ENCODE measurements at regions not wholly inside any gene's neighbourhood (a gene's known extent, or its start where the extent isn't known, plus 50 kb on each side); places are given as distances from the start of the nearest gene placed in this dataset.

DNA sequence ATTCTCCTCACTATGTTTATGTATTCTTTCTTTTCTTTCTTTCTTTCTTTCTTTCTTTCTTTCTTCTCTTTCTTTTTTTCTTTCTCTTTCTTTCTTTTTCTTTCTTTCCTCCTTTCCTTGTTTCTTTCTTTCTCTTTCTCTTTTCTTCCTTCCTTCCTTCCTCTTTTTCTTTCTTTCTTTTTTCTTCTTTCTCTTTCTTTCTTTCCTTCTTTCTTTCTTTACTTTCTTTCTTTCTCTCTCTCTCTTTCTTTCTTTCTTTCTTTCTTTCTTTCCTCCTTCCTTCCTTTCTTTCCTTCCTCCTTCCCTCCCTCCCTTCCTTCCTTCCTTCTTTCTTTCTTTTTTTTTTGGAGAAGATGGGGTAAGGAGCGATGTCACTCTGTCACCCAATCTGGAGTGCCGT, 1405.5 kb downstream of the SLITRK5 start:
- TF ChIP-seq, protein P1, sequence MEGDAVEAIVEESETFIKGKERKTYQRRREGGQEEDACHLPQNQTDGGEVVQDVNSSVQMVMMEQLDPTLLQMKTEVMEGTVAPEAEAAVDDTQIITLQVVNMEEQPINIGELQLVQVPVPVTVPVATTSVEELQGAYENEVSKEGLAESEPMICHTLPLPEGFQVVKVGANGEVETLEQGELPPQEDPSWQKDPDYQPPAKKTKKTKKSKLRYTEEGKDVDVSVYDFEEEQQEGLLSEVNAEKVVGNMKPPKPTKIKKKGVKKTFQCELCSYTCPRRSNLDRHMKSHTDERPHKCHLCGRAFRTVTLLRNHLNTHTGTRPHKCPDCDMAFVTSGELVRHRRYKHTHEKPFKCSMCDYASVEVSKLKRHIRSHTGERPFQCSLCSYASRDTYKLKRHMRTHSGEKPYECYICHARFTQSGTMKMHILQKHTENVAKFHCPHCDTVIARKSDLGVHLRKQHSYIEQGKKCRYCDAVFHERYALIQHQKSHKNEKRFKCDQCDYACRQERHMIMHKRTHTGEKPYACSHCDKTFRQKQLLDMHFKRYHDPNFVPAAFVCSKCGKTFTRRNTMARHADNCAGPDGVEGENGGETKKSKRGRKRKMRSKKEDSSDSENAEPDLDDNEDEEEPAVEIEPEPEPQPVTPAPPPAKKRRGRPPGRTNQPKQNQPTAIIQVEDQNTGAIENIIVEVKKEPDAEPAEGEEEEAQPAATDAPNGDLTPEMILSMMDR (conservative IDR thresholded peaks at IDR 0.05), result no peak
- no peak for TF ChIP-seq EZH2 (IDR thresholded peaks at IDR 0.05; ENCODE audit: low read depth)
